ENCODE measurements at regions not wholly inside any gene's neighbourhood (a gene's known extent, or its start where the extent isn't known, plus 50 kb on each side); places are given as distances from the start of the nearest gene placed in this dataset.

DNA sequence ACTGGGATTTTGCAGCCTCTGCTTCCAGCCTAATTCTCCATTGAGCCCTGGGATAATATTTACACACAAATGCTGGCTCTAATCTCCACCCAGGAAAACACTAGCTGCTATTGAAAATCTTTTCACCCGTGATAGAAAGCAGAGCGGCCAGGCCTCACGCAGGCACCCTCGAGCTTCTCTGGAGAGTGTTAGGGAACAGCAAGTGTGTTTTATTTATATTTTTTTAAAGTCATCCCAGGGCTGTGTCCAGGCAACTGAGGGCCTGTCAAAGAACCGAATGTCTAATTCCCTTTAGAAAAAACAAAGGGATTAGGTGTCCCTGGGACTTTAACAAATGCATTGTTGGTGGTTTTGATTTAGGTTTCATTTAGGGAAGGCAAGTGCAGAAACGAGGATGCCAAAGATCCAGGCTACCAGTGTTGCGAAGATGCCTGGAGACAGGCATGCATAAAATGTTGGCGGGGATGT, 51.2 kb upstream of the SPRY4 start:
- whole genome bisulfite sequencing (ENCODE audit: insufficient coverage), result 95% methylated on average over 7 of the region's 8 CpGs
- no peaks in the 10 kb centered on the region for H3K9me3 Mint-ChIP-seq (ENCODE audit: insufficient read depth)
- H3K9me3 ChIP-seq (ENCODE audit: control extremely low read depth in 1 of 3, control insufficient read depth in 2 of 3, insufficient read depth in 1 of 3, low read length in 2 of 3), result peaks cover 0 to 4% (median 0%) of the 10 kb centered on the region in 3 donors
- H3K4me3 ChIP-seq (ENCODE audit: control extremely low read depth in 1 of 5, extremely low read depth in 1 of 5, insufficient read depth in 1 of 5, low read depth in 2 of 5, low read length in 4 of 5), result no peak overlapping the region
- no peaks in the 10 kb centered on the region for H3K27me3 ChIP-seq (replicated peaks in 1 of 4; ENCODE audit: control extremely low read depth in 1 of 4, control insufficient read depth in 3 of 4, insufficient read depth in 4 of 4, low read length in 3 of 4)
- H3K9ac ChIP-seq (ENCODE audit: low read length), result no peak overlapping the region
- H4K20me1 ChIP-seq (ENCODE audit: control insufficient read depth, insufficient read depth, low read length, poor library complexity, severe bottlenecking), result no peaks in the 10 kb centered on the region
- H3K79me2 ChIP-seq (ENCODE audit: control insufficient read depth, insufficient read depth, low read length), result no peaks in the 10 kb centered on the region
- no peak overlapping the region for H2AFZ ChIP-seq (ENCODE audit: insufficient read depth, low read depth, low read length, poor library complexity, severe bottlenecking)
- DNase-seq (no peak), ATAC-seq (ENCODE audit: low read depth) (no peak)
- H3K4me1 ChIP-seq (ENCODE audit: control insufficient read depth in 2 of 2, insufficient read depth in 2 of 2, low read length in 2 of 2), result no peaks in the 10 kb centered on the region
- H3K27ac ChIP-seq (ENCODE audit: low read length in 2 of 2), result no peak overlapping the region
- ChIA-PET CTCF (no interaction called here), POLR2A (no interaction called here)
- no peak overlapping the region for H3K4me3 Mint-ChIP-seq
- no peak overlapping the region for H3K4me2 ChIP-seq (replicated peaks; ENCODE audit: low read depth, low read length, poor library complexity, severe bottlenecking)
- intact Hi-C loops (cut with micrococcal nuclease), result no loop called here
- no peak overlapping the region for H3K27ac Mint-ChIP-seq
- TF ChIP-seq EZH2 (IDR thresholded peaks at IDR 0.05; ENCODE audit: borderline replicate concordance, insufficient read depth, low read depth, low read length, poor library complexity, severe bottlenecking), result no peak
- TF ChIP-seq, protein P1, sequence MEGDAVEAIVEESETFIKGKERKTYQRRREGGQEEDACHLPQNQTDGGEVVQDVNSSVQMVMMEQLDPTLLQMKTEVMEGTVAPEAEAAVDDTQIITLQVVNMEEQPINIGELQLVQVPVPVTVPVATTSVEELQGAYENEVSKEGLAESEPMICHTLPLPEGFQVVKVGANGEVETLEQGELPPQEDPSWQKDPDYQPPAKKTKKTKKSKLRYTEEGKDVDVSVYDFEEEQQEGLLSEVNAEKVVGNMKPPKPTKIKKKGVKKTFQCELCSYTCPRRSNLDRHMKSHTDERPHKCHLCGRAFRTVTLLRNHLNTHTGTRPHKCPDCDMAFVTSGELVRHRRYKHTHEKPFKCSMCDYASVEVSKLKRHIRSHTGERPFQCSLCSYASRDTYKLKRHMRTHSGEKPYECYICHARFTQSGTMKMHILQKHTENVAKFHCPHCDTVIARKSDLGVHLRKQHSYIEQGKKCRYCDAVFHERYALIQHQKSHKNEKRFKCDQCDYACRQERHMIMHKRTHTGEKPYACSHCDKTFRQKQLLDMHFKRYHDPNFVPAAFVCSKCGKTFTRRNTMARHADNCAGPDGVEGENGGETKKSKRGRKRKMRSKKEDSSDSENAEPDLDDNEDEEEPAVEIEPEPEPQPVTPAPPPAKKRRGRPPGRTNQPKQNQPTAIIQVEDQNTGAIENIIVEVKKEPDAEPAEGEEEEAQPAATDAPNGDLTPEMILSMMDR (IDR thresholded peaks at IDR 0.05), result no peak
- H3K36me3 ChIP-seq (replicated peaks in 1 of 2; ENCODE audit: control extremely low read depth in 1 of 2, control insufficient read depth in 1 of 2, extremely low read depth in 1 of 2, insufficient read depth in 2 of 2, low read length in 1 of 2), result no peaks in the 10 kb centered on the region
- peaks cover 3% of the 10 kb centered on the region for H3K27me3 Mint-ChIP-seq
- no peaks in the 10 kb centered on the region for H3K4me1 Mint-ChIP-seq
